Trophoblast cell (in vitro differentiated cells and primary cell): ENCODE measurements at regions not wholly inside any gene's neighbourhood (a gene's known extent, or its start where the extent isn't known, plus 50 kb on each side); places are given as distances from the start of the nearest gene placed in this dataset.
"Not testable (repeated sequence)": the region's sequence is repeated elsewhere in the genome, so short reads cannot be mapped to it uniquely, and the experiment has no call there.

Source experiments
- DNase-seq, 2 donors: peaks; one replicate each; pipeline ENCODE4 v3.0.0-alpha.2; 2016
- H2AFZ ChIP-seq: 2 replicates; pipeline ENCODE4 v1.6.1; 2013; ENCODE audit warnings: low read length, moderate library complexity, mild to moderate bottlenecking; ENCODE audit not compliant: insufficient read depth, poor library complexity
- H2AK5ac ChIP-seq: 2 replicates; pipeline ENCODE4 v1.6.1; 2013; ENCODE audit warnings: mild to moderate bottlenecking, low read length
- H2BK120ac ChIP-seq: 2 replicates; pipeline ENCODE4 v1.6.1; 2013; ENCODE audit warnings: low read length, mild to moderate bottlenecking, moderate library complexity; ENCODE audit not compliant: insufficient read depth, poor library complexity
- H2BK12ac ChIP-seq: 2 replicates; pipeline ENCODE4 v1.6.1; 2013; ENCODE audit warnings: mild to moderate bottlenecking, low read length, moderate library complexity
- H2BK5ac ChIP-seq: 2 replicates; pipeline ENCODE4 v1.6.1; 2013; ENCODE audit warnings: low read length, low read depth, moderate library complexity, mild to moderate bottlenecking; ENCODE audit not compliant: poor library complexity
- H3K14ac ChIP-seq: 2 replicates; pipeline ENCODE4 v1.6.1; 2013; ENCODE audit warnings: mild to moderate bottlenecking, low read length
- H3K18ac ChIP-seq: 2 replicates; pipeline ENCODE4 v1.6.1; 2013; ENCODE audit warnings: mild to moderate bottlenecking, low read length
- H3K23ac ChIP-seq: 2 replicates; pipeline ENCODE4 v1.6.1; 2013; ENCODE audit warnings: low read length
- H3K27ac ChIP-seq: 2 replicates; pipeline ENCODE4 v1.5.1; 2013; ENCODE audit warnings: low read depth, mild to moderate bottlenecking, inconsistent platforms, low read length, moderate library complexity
- H3K27me3 ChIP-seq: 2 replicates; pipeline ENCODE4 v1.6.1; 2013; ENCODE audit warnings: inconsistent platforms, mild to moderate bottlenecking, low read length, moderate library complexity; ENCODE audit not compliant: insufficient read depth
- H3K36me3 ChIP-seq, 2 experiments: 1 replicate in 1 of 2; 2 replicates in 1 of 2; pipeline ENCODE4 v1.6.1; 2013; ENCODE audit warnings: low read length in 2 of 2, mild to moderate bottlenecking in 2 of 2, moderate library complexity in 1 of 2; ENCODE audit not compliant: insufficient read depth in 2 of 2, control insufficient read depth in 1 of 2
- H3K4ac ChIP-seq: 2 replicates; pipeline ENCODE4 v1.6.1; 2013; ENCODE audit warnings: low read depth, mild to moderate bottlenecking, low read length, moderate library complexity
- H3K4me1 ChIP-seq, 2 experiments: 1 replicate in 1 of 2; 2 replicates in 1 of 2; pipeline ENCODE4 v1.6.1; 2013; ENCODE audit warnings: low read length in 2 of 2, mild to moderate bottlenecking in 2 of 2, moderate library complexity in 1 of 2; ENCODE audit not compliant: insufficient read depth in 2 of 2, control insufficient read depth in 1 of 2
- H3K4me2 ChIP-seq: 2 replicates; pipeline ENCODE4 v1.6.1; 2013; ENCODE audit warnings: inconsistent platforms, mild to moderate bottlenecking, low read length, moderate library complexity
- H3K4me3 ChIP-seq: 2 replicates; pipeline ENCODE4 v1.5.1; 2013; ENCODE audit warnings: mild to moderate bottlenecking, low read depth, low read length, inconsistent platforms
- H3K79me1 ChIP-seq: one replicate; pipeline ENCODE4 v1.6.1; 2013; ENCODE audit warnings: low read length
- H3K79me2 ChIP-seq: 2 replicates; pipeline ENCODE4 v1.6.1; 2013; ENCODE audit warnings: low read length, mild to moderate bottlenecking; ENCODE audit not compliant: control insufficient read depth, insufficient read depth, poor library complexity
- H3K9ac ChIP-seq: 2 replicates; pipeline ENCODE4 v1.6.1; 2013; ENCODE audit warnings: mild to moderate bottlenecking, low read length
- H3K9me3 ChIP-seq: 2 replicates; pipeline ENCODE4 v1.6.1; 2013; ENCODE audit warnings: low read depth, mild to moderate bottlenecking, control low read depth, inconsistent platforms, low read length; ENCODE audit not compliant: insufficient read depth
- H4K12ac ChIP-seq: 2 replicates; pipeline ENCODE4 v1.6.1; 2013; ENCODE audit warnings: low read depth, mild to moderate bottlenecking, low read length, moderate library complexity
- H4K8ac ChIP-seq: 2 replicates; pipeline ENCODE4 v1.6.1; 2013; ENCODE audit warnings: low read depth, mild to moderate bottlenecking, low read length, moderate library complexity
- H4K91ac ChIP-seq: one replicate; pipeline ENCODE4 v1.6.1; 2013; ENCODE audit warnings: low read depth, mild to moderate bottlenecking, low read length, moderate library complexity
- WGBS: extraction: QIAGEN DNeasy Blood & Tissue Kit; methylation state at CpG from one replicate; pipeline ENCODE4 v1.1.7; 2013; ENCODE audit warnings: missing lambda C conversion rate; ENCODE audit not compliant: insufficient read length, insufficient coverage; ENCODE audit errors: extremely low coverage; 5-methylcytosine and 5-hydroxymethylcytosine counted together

- WGBS, result no CpG with 5 or more reads among the region's 13 CpGs
- H2BK120ac ChIP-seq, H4K8ac ChIP-seq, H3K27me3 ChIP-seq, DNase-seq, H2BK5ac ChIP-seq, H4K12ac ChIP-seq, H2AK5ac ChIP-seq, H2BK12ac ChIP-seq, H3K23ac ChIP-seq, H3K18ac ChIP-seq, H3K9me3 ChIP-seq, H3K79me1 ChIP-seq, H3K14ac ChIP-seq, H3K4me2 ChIP-seq, H4K91ac ChIP-seq, H3K27ac ChIP-seq, H3K4ac ChIP-seq, H3K4me3 ChIP-seq, H2AFZ ChIP-seq, H3K9ac ChIP-seq, H3K4me1 ChIP-seq, H3K79me2 ChIP-seq, H3K36me3 ChIP-seq: not testable (repeated sequence)
Measured at GRCh38 chr7:150028344-150029012, 154.7 kb downstream of the ATP6V0E2 start.

GRCh38 chr7:150029013-150029389 is 155.2 kb downstream of the ATP6V0E2 start:
- no CpG with 5 or more reads among the region's 6 CpGs for WGBS
- not testable (repeated sequence) for H3K79me2 ChIP-seq, H4K91ac ChIP-seq, DNase-seq, H2BK5ac ChIP-seq, H2BK120ac ChIP-seq, H3K18ac ChIP-seq, H3K9ac ChIP-seq, H3K36me3 ChIP-seq, H3K4me1 ChIP-seq, H3K4me3 ChIP-seq, H3K14ac ChIP-seq, H3K27me3 ChIP-seq, H4K8ac ChIP-seq, H2AK5ac ChIP-seq, H2BK12ac ChIP-seq, H2AFZ ChIP-seq, H3K79me1 ChIP-seq, H3K9me3 ChIP-seq, H3K27ac ChIP-seq, H3K23ac ChIP-seq, H3K4me2 ChIP-seq, H3K4ac ChIP-seq, H4K12ac ChIP-seq

GRCh38 chr7:150031733-150032132 is 158.0 kb downstream of the ATP6V0E2 start:
- not testable (repeated sequence) for H3K18ac ChIP-seq, H3K79me1 ChIP-seq, H4K91ac ChIP-seq, H4K8ac ChIP-seq, H3K27ac ChIP-seq, H2BK5ac ChIP-seq, H3K4me3 ChIP-seq, H3K79me2 ChIP-seq, DNase-seq, H3K4me2 ChIP-seq, H3K9me3 ChIP-seq, H3K14ac ChIP-seq, H3K4ac ChIP-seq, H2AFZ ChIP-seq, H2BK12ac ChIP-seq, H3K4me1 ChIP-seq, H3K9ac ChIP-seq, H3K23ac ChIP-seq, H2BK120ac ChIP-seq, H4K12ac ChIP-seq, H3K27me3 ChIP-seq, H2AK5ac ChIP-seq, H3K36me3 ChIP-seq
- no CpG with 5 or more reads among the region's 3 CpGs for WGBS

- H2BK120ac ChIP-seq, H3K27me3 ChIP-seq, H3K27ac ChIP-seq, H4K91ac ChIP-seq, H4K12ac ChIP-seq, DNase-seq, H3K4me2 ChIP-seq, H3K4me1 ChIP-seq, H3K79me2 ChIP-seq, H2AFZ ChIP-seq, H3K9me3 ChIP-seq, H2AK5ac ChIP-seq, H3K79me1 ChIP-seq, H3K18ac ChIP-seq, H3K4me3 ChIP-seq, H3K9ac ChIP-seq, H4K8ac ChIP-seq, H2BK12ac ChIP-seq, H2BK5ac ChIP-seq, H3K4ac ChIP-seq, H3K14ac ChIP-seq, H3K23ac ChIP-seq, H3K36me3 ChIP-seq: not testable (repeated sequence)
- WGBS, result no CpG with 5 or more reads among the region's 23 CpGs
Measured at GRCh38 chr7:150033711-150034110, 159.9 kb downstream of the ATP6V0E2 start.
